H1 (cell line): ENCODE measurements at regions not wholly inside any gene's neighbourhood (a gene's known extent, or its start where the extent isn't known, plus 50 kb on each side); places are given as distances from the start of the nearest gene placed in this dataset.

Source experiments
- CREB1 ChIP-seq: IDR thresholded peaks from 2 replicates; pipeline ENCODE4 v1.6.1; 2012; ENCODE audit warnings: inconsistent platforms
- EZH2 ChIP-seq: fragments of 200-600 bp; sonication (generic); IDR thresholded peaks from 2 replicates; pipeline ENCODE4 v1.7.1; 2012; ENCODE audit warnings: low read depth, mild to moderate bottlenecking, moderate library complexity, low read length, inconsistent platforms; ENCODE audit not compliant: severe bottlenecking
- KDM5A ChIP-seq: fragments of 200-600 bp; IDR thresholded peaks from 2 replicates; pipeline ENCODE4 v1.7.1; 2012; ENCODE audit warnings: mild to moderate bottlenecking, low read length, inconsistent platforms, mixed read lengths
- POLR2A ChIP-seq, 2 experiments: IDR thresholded peaks; 1 replicate in 1 of 2; 2 replicates in 1 of 2; pipeline ENCODE4 v1.6.1; 2011; ENCODE audit warnings: low read depth in 2 of 2, low read length in 2 of 2, mild to moderate bottlenecking in 2 of 2; ENCODE audit errors: control extremely low read depth in 1 of 2
- POLR2AphosphoS5 ChIP-seq: IDR thresholded peaks from 2 replicates; pipeline ENCODE4 v1.6.1; 2011; ENCODE audit warnings: low read depth, low read length
- TF ChIP-seq, protein P1 (sequence below), 3 experiments: IDR thresholded peaks; 1 replicate in 2 of 3; 2 replicates in 1 of 3; pipeline versions ENCODE4 v1.5.1 to v1.6.1; 2011; ENCODE audit warnings: low read length in 3 of 3, mild to moderate bottlenecking in 3 of 3, inconsistent platforms in 2 of 3, low read depth in 1 of 3, moderate library complexity in 1 of 3; ENCODE audit not compliant: insufficient read depth in 1 of 3; ENCODE audit errors: control extremely low read depth in 1 of 3

DNA sequence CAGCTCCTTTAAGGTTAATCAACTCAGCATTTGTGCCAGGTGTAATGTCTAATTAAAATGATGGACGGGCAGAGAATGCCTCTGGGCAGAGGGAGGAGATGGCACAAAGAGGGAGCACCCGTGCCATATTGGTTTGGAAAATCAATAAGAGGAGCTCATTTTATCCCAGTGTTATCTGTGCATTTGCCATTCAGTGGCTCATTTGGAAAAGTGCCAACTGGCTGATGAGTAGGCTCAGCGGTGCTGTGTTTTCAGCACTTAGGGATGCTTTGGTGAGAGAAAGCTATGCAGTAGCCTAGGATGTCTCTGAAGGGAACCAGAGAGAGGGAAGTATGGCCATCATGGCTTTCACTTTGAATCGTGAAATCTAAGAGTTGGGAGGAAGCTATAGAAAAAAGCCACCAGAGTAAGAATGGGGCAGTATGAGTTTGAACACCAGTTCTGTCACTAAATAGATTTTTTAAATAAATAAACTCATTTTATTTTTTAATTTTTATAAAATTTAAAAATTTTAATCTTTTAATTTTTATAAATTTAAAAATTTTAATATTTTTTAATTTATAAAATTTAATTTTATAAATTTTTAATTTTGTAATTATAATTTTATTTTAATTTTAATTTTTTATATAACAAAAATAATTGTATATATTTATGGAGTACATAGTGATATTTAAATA is 472.8 kb downstream of the BRINP1 start:
- TF ChIP-seq EZH2 (no peak), CREB1 (no peak), KDM5A (no peak), POLR2AphosphoS5 (no peak), POLR2A (IDR thresholded peaks at IDR 0.05; ENCODE audit: control extremely low read depth in 1 of 2, low read depth in 2 of 2, low read length in 2 of 2) (no peak)
- TF ChIP-seq, protein P1, sequence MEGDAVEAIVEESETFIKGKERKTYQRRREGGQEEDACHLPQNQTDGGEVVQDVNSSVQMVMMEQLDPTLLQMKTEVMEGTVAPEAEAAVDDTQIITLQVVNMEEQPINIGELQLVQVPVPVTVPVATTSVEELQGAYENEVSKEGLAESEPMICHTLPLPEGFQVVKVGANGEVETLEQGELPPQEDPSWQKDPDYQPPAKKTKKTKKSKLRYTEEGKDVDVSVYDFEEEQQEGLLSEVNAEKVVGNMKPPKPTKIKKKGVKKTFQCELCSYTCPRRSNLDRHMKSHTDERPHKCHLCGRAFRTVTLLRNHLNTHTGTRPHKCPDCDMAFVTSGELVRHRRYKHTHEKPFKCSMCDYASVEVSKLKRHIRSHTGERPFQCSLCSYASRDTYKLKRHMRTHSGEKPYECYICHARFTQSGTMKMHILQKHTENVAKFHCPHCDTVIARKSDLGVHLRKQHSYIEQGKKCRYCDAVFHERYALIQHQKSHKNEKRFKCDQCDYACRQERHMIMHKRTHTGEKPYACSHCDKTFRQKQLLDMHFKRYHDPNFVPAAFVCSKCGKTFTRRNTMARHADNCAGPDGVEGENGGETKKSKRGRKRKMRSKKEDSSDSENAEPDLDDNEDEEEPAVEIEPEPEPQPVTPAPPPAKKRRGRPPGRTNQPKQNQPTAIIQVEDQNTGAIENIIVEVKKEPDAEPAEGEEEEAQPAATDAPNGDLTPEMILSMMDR (IDR thresholded peaks at IDR 0.05; ENCODE audit: control extremely low read depth in 1 of 3, insufficient read depth in 1 of 3, low read depth in 1 of 3, low read length in 3 of 3) = no peak
